ENCODE measurements at regions not wholly inside any gene's neighbourhood (a gene's known extent, or its start where the extent isn't known, plus 50 kb on each side); places are given as distances from the start of the nearest gene placed in this dataset.

- Mint-ChIP-seq H3K27me3 (ENCODE audit: low read depth) (peaks cover 2% of the 10 kb centered on the region; the same call in 1 of the 2 replicates), H3K36me3 (ENCODE audit: insufficient read depth in 1 of 3, low read depth in 3 of 3) (peaks cover 0 to 16% (median 10%) of the 10 kb centered on the region in 3 experiments; a peak in 6 of 7 replicates), H3K4me1 (peaks cover 14 to 15% of the 10 kb centered on the region in 2 experiments), H3K27ac (peak overlapping the region in 1 of 3 experiments; percentile 25; a peak in 1 of 7 replicates), H3K4me3 (no peak overlapping the region), H3K9me3 (peaks cover 18 to 31% of the 10 kb centered on the region in 2 experiments)
- H3T11ph ChIP-seq (ENCODE audit: low read length): no peak overlapping the region
- no peak overlapping the region; the same call in 1 of the 2 replicates for H3K14ac ChIP-seq (ENCODE audit: insufficient read depth, low read length)
- H2BK20ac ChIP-seq (ENCODE audit: low read depth, low read length, poor library complexity, severe bottlenecking): no peak overlapping the region
- no peak overlapping the region for H2AFZ ChIP-seq (ENCODE audit: low read length)
- no peak overlapping the region for H4K5ac ChIP-seq (ENCODE audit: insufficient read length, low read depth, low read length)
- no peaks in the 10 kb centered on the region for H3K79me1 ChIP-seq (ENCODE audit: insufficient read depth, low read depth, low read length, poor library complexity, severe bottlenecking)
- no peaks in the 10 kb centered on the region for H3K4me1 ChIP-seq (ENCODE audit: insufficient read depth, low read length)
- no peaks in the 10 kb centered on the region for H3K79me2 ChIP-seq (ENCODE audit: insufficient read depth, low read length)
- H3K23me2 ChIP-seq (ENCODE audit: insufficient read length, low read depth, low read length, poor library complexity, severe bottlenecking): no peaks in the 10 kb centered on the region
- H2BK120ac ChIP-seq (ENCODE audit: low read depth, low read length, poor library complexity, severe bottlenecking): no peak overlapping the region
- H3K4ac ChIP-seq (ENCODE audit: low read depth, low read length): no peak overlapping the region
- H2BK12ac ChIP-seq (ENCODE audit: insufficient read length, low read depth, low read length): no peak overlapping the region
- no peak overlapping the region for H3K18ac ChIP-seq (ENCODE audit: insufficient read length, low read depth, low read length)
- no peak overlapping the region for H3K23ac ChIP-seq (ENCODE audit: insufficient read length, low read depth, low read length)
- no peak overlapping the region for H4K8ac ChIP-seq (replicated peaks; ENCODE audit: insufficient read length, low read depth, low read length)
- H3K4me2 ChIP-seq (ENCODE audit: insufficient read depth, insufficient read length, low read length): no peak overlapping the region
- H4K20me1 ChIP-seq (ENCODE audit: control insufficient read depth, insufficient read depth, insufficient read length): no peaks in the 10 kb centered on the region
- H3K27ac ChIP-seq (ENCODE audit: insufficient read length, low read depth, low read length): no peak overlapping the region
- no peak overlapping the region for H2BK5ac ChIP-seq (ENCODE audit: insufficient read length, low read length)
- DNase-seq: no peak
- H2BK15ac ChIP-seq (ENCODE audit: low read depth, low read length): no peak overlapping the region
- H3K56ac ChIP-seq (ENCODE audit: insufficient read length, low read depth, low read length): no peak overlapping the region
- H2AK5ac ChIP-seq (ENCODE audit: insufficient read length, low read length): no peak overlapping the region
- no peak overlapping the region for H3K9ac ChIP-seq (ENCODE audit: extremely low read depth, insufficient read length, low read length)
- peaks cover 7% of the 10 kb centered on the region for H3K9me3 ChIP-seq (ENCODE audit: control insufficient read depth, low read depth, low read length)
- H4K91ac ChIP-seq (ENCODE audit: insufficient read length, low read depth, low read length): no peak overlapping the region
- no peak for TF ChIP-seq CTCF (conservative IDR thresholded peaks at IDR 0.05)
- no peaks in the 10 kb centered on the region for H3K27me3 ChIP-seq (ENCODE audit: insufficient read depth, low read length)
- WGBS (ENCODE audit: extremely low coverage, insufficient read length, low lambda C conversion rate): no CpG with 5 or more reads among the region's 3 CpGs
Measured at GRCh38 chr2:37771600-37772088, 100.2 kb upstream of the CDC42EP3 start.
